ENCODE measurements at regions not wholly inside any gene's neighbourhood (a gene's known extent, or its start where the extent isn't known, plus 50 kb on each side); places are given as distances from the start of the nearest gene placed in this dataset.

- DNase-seq (ENCODE audit: low read depth in 3 of 3): no peak
Observed at GRCh38 chr2:18467749-18468360, 92.6 kb downstream of the RDH14 start.

DNA sequence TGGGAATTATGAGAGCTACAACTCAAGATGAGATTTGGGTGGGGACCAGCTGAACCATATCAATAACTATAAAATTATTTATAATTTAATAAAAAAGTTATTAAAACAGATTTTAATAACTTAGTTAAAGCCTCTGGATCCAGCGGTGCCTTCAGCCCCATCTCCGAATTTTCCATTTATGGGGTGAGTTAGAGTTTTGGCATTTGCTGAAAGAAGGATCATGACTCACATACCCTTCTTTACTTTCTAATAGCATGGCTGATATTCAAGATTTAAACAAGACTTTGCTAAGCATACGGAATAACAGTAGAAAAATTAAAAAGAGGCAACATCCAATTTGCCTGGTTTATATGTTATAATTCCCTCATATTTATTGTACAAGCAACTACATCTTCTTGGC lies 94.5 kb downstream of the RDH14 start:
- no peak for DNase-seq (ENCODE audit: low read depth in 3 of 3)

- no peak for DNase-seq (ENCODE audit: low read depth in 3 of 3)
Observed at GRCh38 chr2:18464913-18465312, 95.5 kb downstream of the RDH14 start.

DNA sequence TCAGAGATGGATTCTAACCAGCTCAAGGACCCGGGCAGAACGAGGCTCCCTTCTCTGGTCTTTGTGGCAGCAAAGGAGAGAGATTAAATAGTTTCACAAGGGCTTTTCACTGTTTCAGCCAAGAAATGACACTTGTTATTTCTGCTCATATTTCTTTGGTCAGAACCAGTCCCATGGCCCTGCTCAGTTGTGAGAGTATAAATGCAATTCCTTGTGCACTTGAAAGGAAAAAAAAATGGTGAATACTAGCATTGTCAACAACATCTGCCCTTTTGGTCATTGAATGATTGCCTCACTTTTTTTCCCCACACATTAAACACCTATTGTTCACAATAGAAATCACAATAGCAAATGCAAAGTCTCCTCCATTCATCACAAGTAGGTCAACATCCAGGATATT lies 104.4 kb downstream of the RDH14 start:
- DNase-seq (ENCODE audit: low read depth in 3 of 3): no peak

DNA sequence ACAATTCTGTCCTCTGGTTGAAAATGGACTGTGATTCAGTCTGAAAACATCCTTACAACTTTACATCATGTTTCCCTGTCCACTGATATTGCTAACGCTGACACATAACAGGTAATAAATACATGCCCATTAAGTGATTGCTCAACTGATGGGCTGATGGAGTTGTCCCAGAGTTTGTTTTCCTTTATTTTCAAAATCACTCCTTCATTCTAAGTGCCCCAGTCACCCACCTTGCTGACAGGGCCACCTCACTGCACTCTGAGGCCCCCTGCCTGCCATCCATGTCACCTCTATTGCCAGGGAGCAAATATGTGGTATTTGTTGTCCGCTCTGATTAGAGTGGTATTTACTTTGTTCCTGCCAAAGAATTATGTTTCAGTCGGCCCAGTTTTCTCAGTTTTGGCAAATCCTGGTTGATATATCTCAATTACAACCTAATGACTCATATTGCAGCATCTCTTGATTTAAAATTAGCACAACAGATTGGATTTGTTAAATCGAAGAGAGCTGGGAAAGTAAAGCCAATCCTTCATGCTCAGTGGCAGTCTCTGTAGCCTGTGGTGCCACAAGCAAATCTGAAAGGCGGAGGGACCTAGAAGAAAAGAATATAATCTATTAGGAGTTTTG lies 105.1 kb downstream of the RDH14 start:
- no peak for DNase-seq (ENCODE audit: low read depth in 3 of 3)

GRCh38 chr2:18454692-18455235 lies 105.7 kb downstream of the RDH14 start:
- DNase-seq (ENCODE audit: low read depth in 3 of 3): no peak

DNA sequence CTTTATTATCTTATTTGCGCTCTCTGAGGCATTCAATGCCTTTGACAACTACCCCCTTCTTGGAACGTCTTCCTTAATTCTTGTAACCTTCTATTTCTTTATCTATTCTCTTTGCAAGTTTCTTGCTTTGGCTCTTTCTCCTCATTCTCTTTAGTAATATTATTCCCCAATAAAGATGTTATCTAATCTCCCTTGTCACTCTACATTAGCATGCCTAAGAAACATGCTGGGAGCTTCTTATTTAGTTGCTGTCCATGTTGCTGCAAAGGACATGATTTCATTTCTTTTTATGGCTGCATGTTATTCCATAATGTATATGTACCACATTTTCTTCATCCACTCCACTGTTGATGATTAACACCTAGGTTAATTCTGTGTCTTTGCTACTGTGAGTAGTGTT lies 113.7 kb downstream of the RDH14 start:
- no peak for DNase-seq (ENCODE audit: low read depth in 3 of 3)

GRCh38 chr2:18445433-18446320 lies 114.8 kb downstream of the RDH14 start:
- DNase-seq (ENCODE audit: low read depth in 3 of 3): no peak

DNA sequence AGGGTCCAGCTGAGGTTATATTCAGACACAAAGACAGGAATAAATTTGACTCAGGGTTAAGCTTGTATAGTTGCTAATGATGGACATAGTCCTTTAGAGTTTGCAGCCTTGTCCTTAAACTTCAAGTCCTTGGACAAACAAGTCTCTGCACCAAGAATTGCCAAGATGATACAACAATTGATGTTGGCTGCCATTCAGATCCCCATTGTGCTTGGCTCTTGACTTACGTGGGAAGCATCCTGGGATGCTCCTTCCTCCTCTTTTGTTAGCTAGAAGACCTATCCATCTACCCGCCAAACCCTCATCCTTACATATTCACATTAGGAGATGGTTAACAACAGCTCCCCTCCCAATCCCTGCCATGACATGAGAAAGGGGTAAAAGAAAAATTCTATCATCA lies 115.6 kb downstream of the RDH14 start:
- DNase-seq (ENCODE audit: low read depth in 3 of 3): no peak

DNA sequence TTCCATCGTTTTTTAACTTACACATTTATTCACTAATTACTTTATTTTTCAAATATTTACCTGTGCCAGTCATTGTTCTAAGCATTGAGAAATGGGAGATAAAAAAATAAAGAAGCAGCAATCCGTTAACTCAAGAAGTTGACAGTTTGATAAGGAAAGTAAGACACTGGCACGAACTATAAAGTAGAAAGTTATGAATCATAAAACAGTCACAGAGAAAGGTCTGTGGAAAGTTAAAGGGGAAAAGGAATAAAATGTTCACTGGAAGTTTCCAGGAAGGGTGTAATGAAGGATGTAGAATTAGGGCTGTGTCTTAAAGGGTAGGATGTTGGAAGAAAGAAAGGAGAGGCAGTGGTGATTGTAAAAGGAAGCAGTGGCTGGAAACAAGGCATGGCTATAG lies 118.9 kb downstream of the RDH14 start:
- DNase-seq (ENCODE audit: low read depth in 3 of 3): no peak

GRCh38 chr2:18440777-18441176 lies 119.7 kb downstream of the RDH14 start:
- DNase-seq (ENCODE audit: low read depth in 3 of 3): no peak

- no peak for DNase-seq (ENCODE audit: low read depth in 3 of 3)
Observed at GRCh38 chr2:18440141-18440661, 120.3 kb downstream of the RDH14 start.

GRCh38 chr2:18439716-18440115 lies 120.7 kb downstream of the RDH14 start:
- DNase-seq (ENCODE audit: low read depth in 3 of 3): no peak

- no peak for DNase-seq (ENCODE audit: low read depth in 3 of 3)
Observed at GRCh38 chr2:18437909-18438308, 122.5 kb downstream of the RDH14 start.

GRCh38 chr2:18436503-18437005 lies 123.9 kb downstream of the RDH14 start:
- DNase-seq (ENCODE audit: low read depth in 3 of 3): no peak

- DNase-seq (ENCODE audit: low read depth in 3 of 3): no peak
Observed at GRCh38 chr2:18435426-18436037, 124.9 kb downstream of the RDH14 start.

DNA sequence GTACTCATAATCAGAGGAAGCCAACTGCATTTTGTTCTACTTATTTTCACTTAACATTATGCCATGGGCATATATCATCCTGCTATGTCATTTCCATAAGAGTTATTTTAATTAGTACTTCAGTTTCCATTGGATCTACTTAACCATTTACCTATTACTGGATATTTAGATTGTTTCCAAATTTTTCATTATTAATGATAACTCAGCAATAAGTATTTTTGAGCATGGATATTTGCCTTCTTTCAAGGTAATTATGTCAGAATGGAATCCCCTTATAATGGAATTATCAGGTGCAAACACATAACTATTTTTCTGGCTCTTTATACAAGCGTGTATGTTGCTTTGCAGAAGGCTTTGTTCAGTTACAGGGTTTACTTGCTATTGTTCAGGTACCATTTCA lies 126.6 kb downstream of the RDH14 start:
- no peak for DNase-seq (ENCODE audit: low read depth in 3 of 3)

DNA sequence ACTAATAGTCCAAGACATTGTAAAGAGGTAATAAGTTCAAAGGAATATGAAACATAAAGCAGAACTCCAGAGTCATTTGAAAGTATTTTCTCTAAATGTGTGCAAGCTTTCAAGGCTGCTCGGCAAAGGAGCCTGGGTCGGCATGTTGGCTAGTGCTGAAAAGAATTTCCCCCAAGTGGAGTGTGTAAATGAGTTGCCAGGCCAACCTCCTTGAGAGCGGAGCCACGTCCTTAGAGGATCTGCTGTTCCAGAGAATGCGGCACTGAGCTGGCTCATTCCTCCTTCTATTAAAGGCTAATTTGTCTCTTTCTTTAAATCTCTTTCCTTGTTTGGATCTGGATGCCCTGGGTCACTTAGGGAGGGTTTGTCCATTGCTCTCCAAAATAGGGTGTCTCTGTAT lies 127.5 kb downstream of the RDH14 start:
- DNase-seq (ENCODE audit: low read depth in 3 of 3): no peak

DNA sequence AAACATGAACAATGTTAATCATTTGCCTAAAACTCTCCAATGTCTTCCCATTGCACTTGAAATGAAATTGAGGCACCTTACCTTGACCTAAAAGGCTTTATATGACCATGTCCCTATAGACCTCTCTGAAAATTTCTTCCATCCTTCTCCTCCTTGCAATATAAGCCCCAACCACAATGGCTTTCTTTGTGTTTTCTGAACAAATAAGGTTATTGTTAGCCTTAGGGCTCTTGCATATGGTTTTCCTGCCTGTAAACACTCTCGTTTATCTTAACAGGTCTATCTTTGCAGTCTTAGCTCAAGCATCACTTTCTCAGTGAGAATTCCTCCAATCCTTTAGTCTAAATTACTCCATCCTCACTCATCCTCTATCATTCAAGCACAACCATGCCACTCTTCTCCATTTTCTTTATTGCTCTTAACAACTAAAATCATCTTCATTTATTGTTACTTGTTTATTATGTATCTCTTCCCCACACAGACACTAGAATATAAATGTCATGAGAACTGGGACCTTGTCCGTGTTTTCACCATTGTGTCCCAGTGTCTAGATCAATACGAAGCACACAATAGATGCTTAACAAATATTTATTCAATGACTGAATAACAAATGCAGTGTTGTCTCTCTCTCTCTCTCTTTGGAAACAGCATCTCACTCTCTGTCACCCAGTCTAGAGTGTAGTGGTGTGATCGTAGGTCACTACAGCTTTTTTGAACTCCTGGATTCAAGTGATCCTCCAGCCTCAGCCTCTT lies 129.3 kb downstream of the RDH14 start:
- no peak for DNase-seq (ENCODE audit: low read depth in 3 of 3)

DNA sequence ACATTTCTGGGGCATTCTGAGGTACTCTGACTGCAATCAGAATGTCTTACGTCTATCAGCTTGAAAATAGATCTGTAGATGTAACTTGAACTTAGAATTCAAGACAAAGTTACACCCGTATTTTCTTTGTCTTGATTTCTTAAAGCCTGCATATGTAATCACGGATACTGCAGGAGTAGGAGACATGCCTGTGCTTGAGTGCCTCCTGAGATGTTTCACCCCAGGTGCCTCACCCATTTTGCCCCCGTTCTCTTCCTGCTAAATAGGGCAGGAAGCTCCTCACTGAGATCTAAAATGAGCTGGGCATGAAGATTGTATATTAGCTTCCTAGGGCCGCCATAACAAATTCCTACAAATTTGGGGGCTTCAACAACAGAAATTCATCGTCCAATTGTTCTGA lies 131.9 kb downstream of the RDH14 start:
- DNase-seq (ENCODE audit: low read depth in 3 of 3): no peak

DNA sequence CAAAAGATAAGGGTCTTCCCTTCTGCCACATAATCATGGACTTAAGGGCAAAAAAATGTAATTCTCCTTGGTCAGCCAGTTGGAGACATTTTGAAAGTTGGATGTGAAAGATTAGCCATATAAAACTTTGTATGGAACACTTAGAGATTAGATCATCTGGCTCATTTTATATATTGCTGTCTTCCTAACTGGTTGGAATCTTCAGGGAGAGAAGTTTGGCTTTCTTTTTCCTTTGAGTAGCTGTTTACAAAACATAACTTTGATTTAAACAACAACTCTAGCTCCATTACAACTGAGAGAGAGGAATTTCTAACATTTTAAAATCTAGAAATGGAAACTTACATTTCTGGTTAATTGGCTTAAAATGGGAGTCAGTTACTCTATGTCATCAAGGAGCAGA lies 132.7 kb downstream of the RDH14 start:
- DNase-seq (ENCODE audit: low read depth in 3 of 3): no peak

Measured in stimulated activated CD4-positive, alpha-beta T cell treated with anti-CD3 and anti-CD28 coated beads, TNF-alpha, amount 100 ng/mL, for 24 hours (primary cell).